OCI-LY7 (cell line): ENCODE measurements at regions not wholly inside any gene's neighbourhood (a gene's known extent, or its start where the extent isn't known, plus 50 kb on each side); places are given as distances from the start of the nearest gene placed in this dataset.

Source experiments
- BruUV-seq: library from RNA; stranded (reverse); fragments of 400-500 nt; replicated peaks from 2 replicates; lab custom pipeline; 2021; lab: Mats Ljungman, UMichigan
- CTCF ChIA-PET: fragments of 300-600 bp; sonication (Branson Sonifier 250); formaldehyde crosslinking; loops from one replicate; lab custom pipeline; 2022; ENCODE audit warnings: antibody characterized with exemption; ENCODE audit not compliant: unreplicated experiment; lab: Charles Lee
- POLR2A ChIA-PET: fragments of 300-600 bp; sonication (Branson Sonifier 250); formaldehyde crosslinking; loops from one replicate; lab custom pipeline; 2022; ENCODE audit warnings: antibody characterized with exemption; lab: Charles Lee
- DNase-seq: peaks from one replicate; pipeline ENCODE4 v3.0.0-alpha.2; 2015; ENCODE audit warnings: low spot score
- H2AFZ ChIP-seq: fragments of 200-600 bp; sonication (generic), shearing (Covaris generic); 2 replicates; pipeline ENCODE4 v1.6.1; 2014; ENCODE audit warnings: mild to moderate bottlenecking, antibody characterized with exemption, low read length, moderate library complexity
- H3K27ac ChIP-seq: fragments of 200-600 bp; sonication (generic); 2 replicates; pipeline ENCODE4 v1.5.1; 2014; ENCODE audit warnings: mixed run types, low read depth, mild to moderate bottlenecking, moderate library complexity, low read length, inconsistent platforms; ENCODE audit not compliant: poor library complexity, severe bottlenecking
- H3K36me3 ChIP-seq: fragments of 200-600 bp; sonication (generic); 2 replicates; pipeline ENCODE4 v1.6.1; 2014; ENCODE audit warnings: mild to moderate bottlenecking, antibody characterized with exemption, low read length, moderate library complexity, mixed read lengths; ENCODE audit not compliant: insufficient read depth
- H3K4me1 ChIP-seq: fragments of 200-600 bp; sonication (generic); 2 replicates; pipeline ENCODE4 v1.5.1; 2014; ENCODE audit warnings: mild to moderate bottlenecking, low read length; ENCODE audit not compliant: insufficient read depth, poor library complexity, severe bottlenecking
- H3K4me2 ChIP-seq: fragments of 200-600 bp; sonication (generic); 2 replicates; pipeline ENCODE4 v1.6.1; 2014; ENCODE audit warnings: mild to moderate bottlenecking, low read length
- H3K4me3 ChIP-seq: fragments of 200-600 bp; sonication (generic); 2 replicates; pipeline ENCODE4 v1.5.1; 2014; ENCODE audit warnings: mild to moderate bottlenecking, low read depth, low read length; ENCODE audit not compliant: poor library complexity, severe bottlenecking
- H3K79me2 ChIP-seq: fragments of 200-600 bp; sonication (generic); 2 replicates; pipeline ENCODE4 v1.6.1; 2016; ENCODE audit warnings: low read depth, mild to moderate bottlenecking, low read length, moderate library complexity, mixed read lengths; ENCODE audit not compliant: insufficient read depth
- H3K9me2 ChIP-seq: fragments of 200-600 bp; sonication (generic); 2 replicates; pipeline ENCODE4 v1.6.1; 2016; ENCODE audit warnings: mild to moderate bottlenecking, low read length, mixed read lengths; ENCODE audit not compliant: insufficient read depth
- H3K9me3 ChIP-seq: fragments of 200-600 bp; sonication (generic); 2 replicates; pipeline ENCODE4 v1.6.1; 2014; ENCODE audit warnings: mild to moderate bottlenecking, mixed run types, low read length, mixed read lengths
- H4K20me1 ChIP-seq: fragments of 200-600 bp; sonication (generic); 2 replicates; pipeline ENCODE4 v1.6.1; 2014; ENCODE audit warnings: mild to moderate bottlenecking, antibody characterized with exemption, low read length, moderate library complexity, mixed read lengths; ENCODE audit not compliant: insufficient read depth
- CTCF ChIP-seq: fragments of 200-600 bp; sonication (generic); conservative IDR thresholded peaks from 2 replicates; pipeline ENCODE4 v1.5.1; 2014; ENCODE audit warnings: mild to moderate bottlenecking, antibody characterized with exemption, low read length, moderate library complexity, mixed read lengths
- EZH2phosphoT487 ChIP-seq: fragments of 200-600 bp; sonication (generic); IDR thresholded peaks from 2 replicates; pipeline ENCODE4 v1.6.1; 2018; ENCODE audit warnings: low read depth, borderline replicate concordance, mild to moderate bottlenecking, mixed run types, antibody characterized with exemption, low read length, moderate library complexity, mixed read lengths
- intact Hi-C: fragments of 100-400 bp; cut with micrococcal nuclease; formaldehyde crosslinking; loops from one replicate; pipeline ENCODE4 v1.10.0; 2022; ENCODE audit not compliant: unreplicated experiment

DNA sequence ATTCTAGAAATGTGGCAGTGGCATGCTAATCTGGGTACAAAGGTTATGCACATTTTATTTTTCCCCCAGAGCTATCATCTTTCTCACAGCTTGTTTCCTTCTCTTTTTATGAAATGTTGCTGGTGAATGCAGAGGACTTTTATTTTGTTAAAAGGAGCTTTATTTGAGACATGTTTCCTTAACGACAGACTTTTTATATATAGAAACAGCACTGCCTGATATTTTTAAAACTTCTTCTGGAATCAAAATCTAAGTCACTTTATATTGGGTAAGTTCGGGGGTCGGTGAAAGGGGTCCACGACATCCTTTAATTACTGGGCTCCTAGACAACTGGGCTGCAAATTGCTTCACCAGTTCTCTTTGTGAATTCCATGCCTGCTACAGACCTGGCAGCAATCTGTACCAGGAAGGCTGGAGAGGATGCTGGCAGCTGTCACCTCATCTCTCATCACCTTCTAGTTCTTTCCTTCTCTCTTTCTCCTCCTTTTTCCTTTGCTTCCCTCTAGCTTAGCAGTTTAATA, 464.7 kb downstream of the PDCD6IP start:
- Histone ChIP-seq H3K4me2 (no peak overlapping the region), H3K4me3 (no peak overlapping the region), H4K20me1 (no peaks in the 10 kb centered on the region), H2AFZ (no peak overlapping the region), H3K4me1 (no peaks in the 10 kb centered on the region), H3K79me2 (no peaks in the 10 kb centered on the region), H3K36me3 (no peaks in the 10 kb centered on the region), H3K9me2 (no peaks in the 10 kb centered on the region), H3K9me3 (no peaks in the 10 kb centered on the region), H3K27ac (no peak overlapping the region)
- CTCF ChIA-PET = interaction anchor here (0.6 kb wide), 1 partner anchor 532 kb away, joined by 4 read pairs; no protein-coding TSS in a partner anchor
- intact Hi-C loops = loop anchor here (10.0 kb wide), 2 partner anchors 288 to 422 kb away; no protein-coding TSS in a partner anchor
- no TSS peak for BruUV-seq
- no peak for DNase-seq
- TF ChIP-seq CTCF (no peak), EZH2phosphoT487 (no peak)
- POLR2A ChIA-PET = interaction anchor here (0.7 to 1.1 kb wide), 2 partner anchors 380 to 1110 kb away, joined by 3 to 4 read pairs; no protein-coding TSS in a partner anchor

- Histone ChIP-seq H2AFZ (no peak overlapping the region), H3K4me2 (no peak overlapping the region), H3K79me2 (no peaks in the 10 kb centered on the region), H3K9me3 (no peaks in the 10 kb centered on the region), H3K27ac (no peak overlapping the region), H3K36me3 (no peaks in the 10 kb centered on the region), H3K9me2 (no peaks in the 10 kb centered on the region), H3K4me1 (no peaks in the 10 kb centered on the region), H4K20me1 (no peaks in the 10 kb centered on the region), H3K4me3 (no peak overlapping the region)
- BruUV-seq = no TSS peak
- intact Hi-C loops = loop anchor here (10.0 kb wide), 2 partner anchors 290 to 420 kb away; no protein-coding TSS in a partner anchor
- ChIA-PET CTCF (interaction anchor here (1.1 kb wide), 1 partner anchor 17 kb away, joined by 3 read pairs; no protein-coding TSS in a partner anchor), POLR2A (interaction anchor here (0.8 to 1.2 kb wide), 3 partner anchors 9 to 18 kb away, joined by 3 read pairs; no protein-coding TSS in a partner anchor)
- DNase-seq = no peak
- TF ChIP-seq EZH2phosphoT487 = no peak
- no peak for TF ChIP-seq CTCF
Observed at GRCh38 chr3:34264337-34265041, 466.1 kb downstream of the PDCD6IP start.
